GM12875 (cell line): ENCODE measurements at regions not wholly inside any gene's neighbourhood (a gene's known extent, or its start where the extent isn't known, plus 50 kb on each side); places are given as distances from the start of the nearest gene placed in this dataset.

Source experiments
- H3K4me3 ChIP-seq: one replicate; pipeline ENCODE4 v1.5.1; 2011; ENCODE audit warnings: low read depth, low read length, control low read depth
- TF ChIP-seq, protein P1 (sequence below): IDR thresholded peaks from 2 replicates; pipeline ENCODE4 v1.5.1; 2011; ENCODE audit warnings: low read depth, mild to moderate bottlenecking, control low read depth, inconsistent platforms, low read length, moderate library complexity, borderline replicate concordance; ENCODE audit not compliant: insufficient read depth

DNA sequence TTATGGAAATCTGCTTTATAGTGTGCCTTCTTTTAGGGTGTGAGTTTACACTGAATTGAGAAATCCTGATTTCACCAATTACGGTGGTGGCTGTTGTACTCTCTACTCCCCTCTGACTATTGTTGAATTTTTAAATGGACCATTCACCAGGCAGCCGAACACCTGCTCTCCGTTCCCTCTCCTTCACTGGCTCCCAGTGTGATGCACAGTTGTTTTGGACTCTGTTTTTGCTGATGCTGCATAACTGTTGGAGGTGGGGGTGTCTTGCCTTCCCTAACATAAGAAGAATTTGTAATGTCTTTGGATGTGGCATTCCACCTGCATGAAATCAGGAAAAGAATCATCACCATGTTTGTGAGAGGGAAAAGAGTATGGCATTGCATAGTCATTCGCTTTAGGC lies 341.2 kb downstream of the SNAPC1 start:
- TF ChIP-seq, protein P1, sequence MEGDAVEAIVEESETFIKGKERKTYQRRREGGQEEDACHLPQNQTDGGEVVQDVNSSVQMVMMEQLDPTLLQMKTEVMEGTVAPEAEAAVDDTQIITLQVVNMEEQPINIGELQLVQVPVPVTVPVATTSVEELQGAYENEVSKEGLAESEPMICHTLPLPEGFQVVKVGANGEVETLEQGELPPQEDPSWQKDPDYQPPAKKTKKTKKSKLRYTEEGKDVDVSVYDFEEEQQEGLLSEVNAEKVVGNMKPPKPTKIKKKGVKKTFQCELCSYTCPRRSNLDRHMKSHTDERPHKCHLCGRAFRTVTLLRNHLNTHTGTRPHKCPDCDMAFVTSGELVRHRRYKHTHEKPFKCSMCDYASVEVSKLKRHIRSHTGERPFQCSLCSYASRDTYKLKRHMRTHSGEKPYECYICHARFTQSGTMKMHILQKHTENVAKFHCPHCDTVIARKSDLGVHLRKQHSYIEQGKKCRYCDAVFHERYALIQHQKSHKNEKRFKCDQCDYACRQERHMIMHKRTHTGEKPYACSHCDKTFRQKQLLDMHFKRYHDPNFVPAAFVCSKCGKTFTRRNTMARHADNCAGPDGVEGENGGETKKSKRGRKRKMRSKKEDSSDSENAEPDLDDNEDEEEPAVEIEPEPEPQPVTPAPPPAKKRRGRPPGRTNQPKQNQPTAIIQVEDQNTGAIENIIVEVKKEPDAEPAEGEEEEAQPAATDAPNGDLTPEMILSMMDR: no peak

DNA sequence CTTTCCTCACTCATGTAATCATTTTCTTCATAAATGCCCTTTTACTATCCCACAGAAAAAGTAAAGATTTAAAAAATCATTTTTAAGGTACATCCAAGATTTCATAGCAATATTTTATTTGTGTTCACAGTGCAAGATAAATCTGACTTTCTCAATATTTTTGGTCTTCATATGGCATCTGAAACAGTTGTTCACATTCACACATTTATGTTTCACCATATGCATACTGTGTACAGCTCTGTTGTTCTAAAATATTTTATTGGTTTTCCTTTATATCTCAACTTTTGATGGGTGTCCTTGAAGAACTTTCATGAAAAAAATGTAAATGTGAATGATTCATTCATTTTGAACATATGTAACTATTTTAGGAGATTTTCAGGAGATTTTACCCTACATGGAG lies 348.7 kb downstream of the SNAPC1 start:
- TF ChIP-seq, protein P1: no peak
- H3K4me3 ChIP-seq: no peak overlapping the region

More for the DNA sequence above, 341.2 kb downstream of the SNAPC1 start:
- no peak overlapping the region for H3K4me3 ChIP-seq

DNA sequence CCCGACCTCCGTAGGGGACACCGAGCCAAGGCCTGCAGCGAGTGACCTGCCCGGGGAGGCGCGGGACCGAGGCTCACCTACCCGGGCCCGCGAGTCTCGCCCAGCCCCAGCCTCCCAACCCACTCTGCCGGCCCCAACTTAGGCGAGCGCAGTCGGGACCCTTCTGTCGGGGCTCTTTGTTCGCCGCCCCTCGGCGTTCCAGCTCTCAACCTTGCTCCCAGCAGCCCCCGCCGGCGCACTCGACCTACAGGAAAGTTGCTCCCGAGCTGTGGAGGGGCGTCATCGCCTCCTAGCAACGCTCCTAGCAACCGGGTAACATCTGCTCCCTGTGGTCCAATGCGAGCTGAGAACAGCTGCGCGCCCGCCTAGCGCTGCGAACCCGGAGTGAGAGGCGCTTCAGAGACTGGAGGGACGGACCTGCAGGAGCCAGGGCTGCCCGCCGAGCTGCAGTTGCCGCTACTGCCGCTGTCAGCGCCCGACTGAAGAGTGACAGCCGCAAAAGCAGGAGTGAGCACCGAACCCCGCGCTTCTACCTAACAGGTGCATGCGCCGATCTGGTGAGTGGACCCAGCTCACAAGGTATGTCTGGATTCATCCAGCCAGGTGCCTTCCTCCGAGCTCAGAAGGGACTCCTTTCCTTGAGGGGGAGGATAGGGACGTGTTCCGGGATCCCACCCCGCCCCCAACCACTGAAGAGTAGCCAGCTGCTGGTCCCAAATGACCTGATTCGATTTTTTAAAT lies 355.0 kb downstream of the SNAPC1 start:
- peak overlapping the region; percentile 35 for H3K4me3 ChIP-seq

DNA sequence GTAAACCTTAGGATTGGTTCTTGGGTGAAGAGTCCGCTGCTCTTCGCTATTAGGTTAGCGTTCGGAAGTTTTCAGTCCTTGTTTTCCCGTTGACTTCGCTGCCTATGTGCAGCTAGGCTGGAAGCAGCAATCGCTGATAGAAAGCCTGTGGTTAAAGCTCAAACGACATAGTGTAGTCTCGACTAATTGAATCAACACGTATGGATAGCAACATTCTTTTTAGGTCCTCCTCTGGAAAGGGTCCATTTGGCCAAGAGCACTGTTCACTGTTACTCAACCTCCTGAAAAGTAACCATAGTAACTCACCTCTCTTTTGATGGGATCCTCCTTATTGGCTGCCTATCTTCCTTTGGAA lies 355.5 kb downstream of the SNAPC1 start:
- TF ChIP-seq, protein P1: no peak
- no peak overlapping the region for H3K4me3 ChIP-seq

More for the DNA sequence above, 355.0 kb downstream of the SNAPC1 start:
- TF ChIP-seq, protein P1: peak; percentile 70

DNA sequence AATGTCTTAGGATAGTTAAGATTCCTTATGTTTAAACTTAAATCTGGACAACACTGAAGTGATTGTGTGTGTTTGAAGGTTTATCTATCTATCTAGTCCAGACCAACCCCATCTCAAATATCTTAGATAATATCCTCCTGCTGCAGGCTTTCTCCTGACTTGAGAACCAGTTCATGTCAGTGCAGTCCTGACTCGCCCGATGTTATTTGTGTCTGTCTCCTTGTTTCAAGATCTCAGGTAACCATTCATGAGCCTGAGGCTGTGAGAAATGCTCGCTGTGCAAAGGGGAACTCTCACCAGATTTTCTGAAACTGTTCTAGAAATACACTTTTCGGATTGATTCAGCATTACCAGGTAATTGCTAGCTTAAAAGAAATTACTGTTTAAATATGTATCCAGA lies 356.2 kb downstream of the SNAPC1 start:
- TF ChIP-seq, protein P1: no peak
- H3K4me3 ChIP-seq: no peak overlapping the region

DNA sequence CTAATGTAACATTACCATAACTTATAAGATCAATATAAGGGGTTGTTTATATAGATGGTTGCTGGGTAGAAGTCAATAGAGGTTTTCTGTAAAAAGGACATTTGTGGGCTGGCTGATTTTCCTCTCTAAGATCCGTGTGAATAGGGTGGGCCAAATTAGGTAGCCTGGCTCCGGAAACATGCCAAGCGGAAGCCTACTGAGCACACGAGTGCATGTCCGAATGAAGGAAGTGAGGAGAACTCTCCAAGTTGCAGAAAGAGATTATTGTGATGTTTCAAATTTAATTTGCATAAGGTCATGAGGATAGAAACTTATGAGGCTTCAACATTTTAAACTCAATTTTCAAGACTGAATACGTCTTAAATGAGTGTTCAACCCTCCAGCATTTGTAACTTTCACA lies 356.7 kb downstream of the SNAPC1 start:
- TF ChIP-seq, protein P1: no peak
- no peak overlapping the region for H3K4me3 ChIP-seq

DNA sequence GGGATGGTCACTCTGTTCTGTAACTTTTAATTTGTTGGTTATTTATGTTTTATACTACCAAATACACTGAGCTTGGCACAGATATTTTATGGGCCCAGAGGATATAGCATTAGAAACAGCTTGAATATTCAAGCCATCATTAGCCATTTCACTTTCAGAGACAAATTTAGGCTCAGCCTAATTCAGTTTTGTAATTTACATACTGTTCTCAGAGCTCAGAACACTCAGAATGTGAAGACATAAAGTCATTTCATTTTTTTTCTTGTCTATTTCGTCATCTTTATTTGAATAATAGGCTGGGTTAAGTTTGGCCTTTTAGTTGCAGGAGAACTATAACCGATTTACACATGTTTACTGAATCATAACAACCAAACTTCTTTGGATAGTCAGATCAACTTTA lies 361.7 kb downstream of the SNAPC1 start:
- H3K4me3 ChIP-seq: no peak overlapping the region
- TF ChIP-seq, protein P1: no peak
